VCaP (cell line): ENCODE measurements at regions not wholly inside any gene's neighbourhood (a gene's known extent, or its start where the extent isn't known, plus 50 kb on each side); places are given as distances from the start of the nearest gene placed in this dataset.

Experiments
- H3K27ac ChIP-seq: fragments of 450-650 bp; 2 replicates; pipeline ENCODE4 v1.5.1; 2017
- CTCF ChIP-seq: fragments of 450-650 bp; conservative IDR thresholded peaks from 2 replicates; pipeline ENCODE4 v1.5.1; 2017; ENCODE audit warnings: mild to moderate bottlenecking, moderate library complexity

DNA sequence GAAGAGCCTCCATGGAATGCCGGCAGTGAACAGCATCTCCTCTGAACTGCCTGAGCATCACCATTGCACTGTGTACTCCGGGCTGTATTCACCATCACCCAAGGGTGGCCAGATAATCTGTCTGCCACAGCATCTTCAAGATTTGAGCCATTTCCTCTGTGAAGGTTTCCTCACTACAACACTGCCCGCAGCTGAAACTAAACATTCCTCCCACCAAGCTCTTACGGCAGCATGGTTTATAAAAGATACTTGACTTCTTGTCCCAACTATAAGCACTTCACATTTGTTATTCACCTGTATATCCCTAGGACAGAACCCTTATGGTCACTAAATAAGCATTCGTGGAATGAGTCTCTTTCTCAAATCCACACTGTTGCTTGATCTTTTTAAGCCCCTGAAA, 125.9 kb downstream of the SST start:
- no peak for TF ChIP-seq CTCF
- H3K27ac ChIP-seq = no peak overlapping the region

GRCh38 chr3:187540847-187541246, 129.3 kb downstream of the SST start:
- H3K27ac ChIP-seq = no peak overlapping the region
- no peak for TF ChIP-seq CTCF

DNA sequence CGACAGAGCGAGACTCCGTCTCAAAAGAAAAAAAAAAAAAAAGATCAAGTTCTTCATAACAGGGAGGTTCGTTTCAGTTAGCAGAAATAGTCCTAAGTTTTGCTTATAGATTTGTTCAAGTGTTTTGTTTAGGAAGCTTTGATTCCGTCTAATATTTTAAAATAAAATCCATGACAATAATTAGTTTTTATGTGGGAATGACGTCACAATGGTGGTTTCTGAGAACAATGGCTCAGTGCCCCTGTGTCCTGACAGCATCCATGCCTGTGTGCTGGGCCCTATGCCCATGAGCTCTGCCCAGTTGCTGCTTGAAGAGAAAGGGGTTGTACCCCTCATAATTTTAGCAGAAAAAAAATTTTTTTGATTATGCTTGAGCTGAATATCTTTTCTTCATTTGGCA, 134.0 kb downstream of the SST start:
- TF ChIP-seq CTCF = no peak
- H3K27ac ChIP-seq = no peak overlapping the region

- TF ChIP-seq CTCF = no peak
- H3K27ac ChIP-seq = no peak overlapping the region
Observed at GRCh38 chr3:187533797-187534196, 136.4 kb downstream of the SST start.

DNA sequence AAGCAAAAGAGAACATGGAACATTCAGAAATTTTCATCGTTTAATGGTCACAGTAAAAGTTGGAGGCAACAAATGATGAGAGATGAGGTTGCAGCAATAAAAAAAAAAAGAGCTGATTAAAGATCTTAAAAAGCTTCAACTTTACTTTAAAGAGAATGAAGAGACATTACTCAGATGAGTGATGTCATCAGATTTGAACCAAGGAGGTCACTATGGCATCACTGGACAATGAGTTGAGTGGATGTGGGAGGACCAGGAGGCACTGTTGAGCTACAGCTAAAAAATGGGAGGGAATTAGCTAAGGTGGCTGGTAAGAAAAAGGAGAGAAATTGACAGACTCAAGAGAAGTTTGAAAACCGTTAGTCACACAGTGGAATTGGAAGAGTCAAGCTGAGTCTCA, 138.4 kb downstream of the SST start:
- no peak overlapping the region for H3K27ac ChIP-seq
- TF ChIP-seq CTCF = no peak

DNA sequence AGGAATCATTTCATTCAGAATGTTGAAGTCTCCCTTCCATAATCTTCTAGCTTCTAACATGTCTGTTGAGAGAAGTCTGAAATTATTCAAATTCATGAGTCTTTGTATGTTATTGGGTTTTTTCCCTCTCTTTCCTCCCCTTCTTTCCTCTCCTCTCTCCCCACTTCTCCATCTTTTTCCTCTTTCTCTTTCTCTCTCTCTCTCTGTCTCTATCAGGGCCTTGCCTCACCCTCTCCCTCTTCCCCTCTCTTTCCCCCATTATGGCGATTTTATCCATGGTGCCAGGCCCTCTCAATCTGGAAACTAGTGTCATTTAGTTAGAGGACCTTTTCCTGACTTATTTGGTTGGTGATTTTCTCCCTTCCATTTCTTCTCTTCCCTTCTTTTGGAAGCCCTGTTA, 147.3 kb downstream of the SST start:
- no peak overlapping the region for H3K27ac ChIP-seq
- TF ChIP-seq CTCF = no peak

GRCh38 chr3:187522293-187522692, 147.9 kb downstream of the SST start:
- TF ChIP-seq CTCF = no peak

GRCh38 chr3:187521546-187521945, 148.6 kb downstream of the SST start:
- no peak overlapping the region for H3K27ac ChIP-seq
- TF ChIP-seq CTCF = no peak

More at GRCh38 chr3:187522293-187522692, 147.9 kb downstream of the SST start:
- no peak overlapping the region for H3K27ac ChIP-seq
